ENCODE measurements at regions not wholly inside any gene's neighbourhood (a gene's known extent, or its start where the extent isn't known, plus 50 kb on each side); places are given as distances from the start of the nearest gene placed in this dataset.

DNA sequence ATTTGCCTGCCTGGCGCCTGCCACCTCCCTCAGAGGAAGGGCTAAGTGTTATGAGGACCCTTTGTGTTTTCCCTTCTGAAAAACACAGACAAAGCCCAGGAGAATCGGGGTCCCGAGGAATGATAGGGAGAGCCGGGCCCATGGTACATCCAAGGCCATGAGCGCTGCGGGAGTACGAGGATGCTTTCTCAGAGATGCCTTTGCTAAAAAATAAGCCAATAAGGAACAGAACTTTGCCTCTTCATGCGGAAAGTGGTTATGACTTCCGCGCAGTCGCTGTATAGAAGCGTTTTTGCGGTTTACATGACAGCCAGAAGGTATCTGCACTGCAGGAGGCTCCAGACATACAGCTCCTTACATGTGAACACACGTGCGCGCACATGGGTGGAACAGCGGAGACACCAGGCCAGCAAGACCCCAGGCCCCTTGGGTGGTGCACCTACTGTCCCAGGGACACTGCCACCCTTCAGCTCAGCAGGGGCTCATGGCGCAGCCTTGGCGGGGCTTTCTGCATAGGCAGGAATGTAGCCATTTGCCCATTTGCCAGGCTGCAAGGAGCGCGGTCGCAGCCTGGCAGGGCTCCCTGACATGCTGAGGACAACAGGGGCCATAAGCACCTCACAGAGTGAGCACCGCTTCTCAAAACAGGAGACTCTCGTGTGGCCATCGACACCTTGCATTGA, 252.4 kb upstream of the SALL3 start:
- no peak for TF ChIP-seq POLR2A (IDR thresholded peaks at IDR 0.05)
- no peak for TF ChIP-seq CTCF (IDR thresholded peaks at IDR 0.05)
